IPS DF 6.9 (cell line): ENCODE measurements at regions not wholly inside any gene's neighbourhood (a gene's known extent, or its start where the extent isn't known, plus 50 kb on each side); places are given as distances from the start of the nearest gene placed in this dataset.

Experiments used
- DNase-seq: peaks from one replicate; pipeline ENCODE4 v3.0.0-alpha.2; 2013; ENCODE audit warnings: low read depth, low spot score
- H3K27ac ChIP-seq: one replicate; pipeline ENCODE4 v1.5.1; 2013; ENCODE audit warnings: low read length, control low read depth
- H3K27me3 ChIP-seq: 2 replicates; pipeline ENCODE4 v1.6.1; 2013; ENCODE audit warnings: mild to moderate bottlenecking, low read length; ENCODE audit not compliant: control insufficient read depth, insufficient read depth
- H3K36me3 ChIP-seq: 2 replicates; pipeline ENCODE4 v1.6.1; 2013; ENCODE audit warnings: low read length; ENCODE audit not compliant: control insufficient read depth, insufficient read depth
- H3K4me1 ChIP-seq: 2 replicates; pipeline ENCODE4 v1.6.1; 2013; ENCODE audit warnings: low read length; ENCODE audit not compliant: control insufficient read depth, insufficient read depth
- H3K4me3 ChIP-seq: 2 replicates; pipeline ENCODE4 v1.5.1; 2013; ENCODE audit warnings: mild to moderate bottlenecking, low read length
- H3K9me3 ChIP-seq: 2 replicates; pipeline ENCODE4 v1.6.1; 2013; ENCODE audit warnings: low read length, inconsistent platforms; ENCODE audit not compliant: control insufficient read depth, insufficient read depth
- WGBS: extraction: QIAGEN DNeasy Blood & Tissue Kit; methylation state at CpG from one replicate; pipeline ENCODE4 v1.1.7; 2013; ENCODE audit warnings: mixed read lengths, missing lambda C conversion rate; ENCODE audit not compliant: insufficient read length, insufficient coverage; 5-methylcytosine and 5-hydroxymethylcytosine counted together

DNA sequence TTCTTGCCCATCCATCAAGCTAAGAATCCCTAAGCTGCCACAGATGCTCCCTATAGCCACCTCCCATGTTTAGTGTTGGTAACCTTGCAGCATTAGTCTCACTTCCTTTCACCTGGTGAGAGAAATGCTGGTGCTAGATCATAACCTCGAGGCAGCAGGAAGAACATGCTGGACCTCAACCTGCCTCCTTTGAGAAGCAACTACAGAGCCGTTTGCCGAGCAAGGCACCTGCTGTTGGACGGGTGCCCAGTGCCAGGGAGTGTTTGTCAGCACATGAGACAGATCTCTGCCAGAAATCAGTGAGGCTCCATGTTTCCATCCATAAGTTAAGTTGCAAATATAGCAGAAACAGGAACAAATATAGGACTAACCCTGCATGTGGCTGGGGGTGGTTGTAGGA is 955.7 kb downstream of the TUSC7 start:
- no peaks in the 10 kb centered on the region for H3K36me3 ChIP-seq
- H3K27me3 ChIP-seq = no peaks in the 10 kb centered on the region
- H3K4me3 ChIP-seq = no peak overlapping the region
- no peak for DNase-seq
- no CpG with 5 or more reads among the region's 4 CpGs for WGBS
- H3K9me3 ChIP-seq = no peaks in the 10 kb centered on the region
- H3K4me1 ChIP-seq = no peaks in the 10 kb centered on the region
- no peak overlapping the region for H3K27ac ChIP-seq

GRCh38 chr3:117666325-117666724 is 956.7 kb downstream of the TUSC7 start:
- DNase-seq = no peak
- H3K4me1 ChIP-seq = no peaks in the 10 kb centered on the region
- H3K4me3 ChIP-seq = no peak overlapping the region
- no peaks in the 10 kb centered on the region for H3K9me3 ChIP-seq
- H3K27me3 ChIP-seq = no peaks in the 10 kb centered on the region
- no peak overlapping the region for H3K27ac ChIP-seq
- no CpG with 5 or more reads among the region's 3 CpGs for WGBS
- no peaks in the 10 kb centered on the region for H3K36me3 ChIP-seq

DNA sequence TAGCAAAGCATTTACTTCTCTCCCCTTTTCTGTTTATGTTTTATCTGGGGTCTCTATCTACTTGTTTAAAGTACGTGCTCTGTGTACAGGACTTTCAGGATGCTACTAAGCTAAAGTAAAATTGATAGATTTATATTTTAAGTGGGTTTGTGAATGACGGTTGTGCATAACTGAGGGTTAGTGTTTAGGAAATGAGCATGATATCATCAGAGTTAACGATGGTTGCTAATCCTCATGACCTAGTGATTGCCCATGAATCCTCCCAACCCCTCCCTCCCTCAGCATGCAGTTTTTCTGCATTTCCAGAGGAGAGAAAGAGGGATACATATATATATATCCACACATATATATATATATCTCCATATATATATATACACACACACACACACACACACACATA is 957.2 kb downstream of the TUSC7 start:
- Histone ChIP-seq H3K4me3 (no peak overlapping the region), H3K4me1 (no peaks in the 10 kb centered on the region), H3K27ac (no peak overlapping the region), H3K36me3 (no peaks in the 10 kb centered on the region), H3K27me3 (no peaks in the 10 kb centered on the region), H3K9me3 (no peaks in the 10 kb centered on the region)
- WGBS = 100% methylated on average over 1 of the region's 3 CpGs
- DNase-seq = no peak

GRCh38 chr3:117669774-117670173 is 960.2 kb downstream of the TUSC7 start:
- WGBS = no CpG with 5 or more reads among the region's 4 CpGs
- Histone ChIP-seq H3K27ac (no peak overlapping the region), H3K36me3 (no peaks in the 10 kb centered on the region), H3K9me3 (no peaks in the 10 kb centered on the region), H3K4me3 (no peak overlapping the region), H3K27me3 (no peaks in the 10 kb centered on the region), H3K4me1 (no peaks in the 10 kb centered on the region)
- no peak for DNase-seq

- H3K27ac ChIP-seq = no peak overlapping the region
- no peak overlapping the region for H3K4me3 ChIP-seq
- no CpG with 5 or more reads among the region's 4 CpGs for WGBS
- DNase-seq = no peak
- H3K27me3 ChIP-seq = no peaks in the 10 kb centered on the region
- no peaks in the 10 kb centered on the region for H3K9me3 ChIP-seq
- H3K36me3 ChIP-seq = no peaks in the 10 kb centered on the region
- no peaks in the 10 kb centered on the region for H3K4me1 ChIP-seq
These were observed 962.2 kb downstream of the TUSC7 start for GRCh38 chr3:117671722-117672318.

- DNase-seq = no peak
- Histone ChIP-seq H3K36me3 (no peaks in the 10 kb centered on the region), H3K27ac (no peak overlapping the region), H3K4me3 (no peak overlapping the region), H3K27me3 (no peaks in the 10 kb centered on the region), H3K9me3 (no peaks in the 10 kb centered on the region), H3K4me1 (no peaks in the 10 kb centered on the region)
- WGBS = no CpG with 5 or more reads among the region's 4 CpGs
These were observed 964.7 kb downstream of the TUSC7 start for GRCh38 chr3:117674321-117674720.

GRCh38 chr3:117681619-117682018 is 972.0 kb downstream of the TUSC7 start:
- H3K27ac ChIP-seq = no peak overlapping the region
- H3K36me3 ChIP-seq = no peaks in the 10 kb centered on the region
- H3K27me3 ChIP-seq = no peaks in the 10 kb centered on the region

GRCh38 chr3:117687096-117687495 is 977.5 kb downstream of the TUSC7 start:
- no peaks in the 10 kb centered on the region for H3K4me1 ChIP-seq
- 100% methylated on average over 1 of the region's 2 CpGs for WGBS
- H3K9me3 ChIP-seq = no peaks in the 10 kb centered on the region
- no peaks in the 10 kb centered on the region for H3K27me3 ChIP-seq
- H3K27ac ChIP-seq = no peak overlapping the region
- no peaks in the 10 kb centered on the region for H3K36me3 ChIP-seq
- H3K4me3 ChIP-seq = no peak overlapping the region
- no peak for DNase-seq

More at GRCh38 chr3:117681619-117682018, 972.0 kb downstream of the TUSC7 start:
- Histone ChIP-seq H3K4me1 (no peaks in the 10 kb centered on the region), H3K4me3 (no peak overlapping the region), H3K9me3 (no peaks in the 10 kb centered on the region)
- no CpG with 5 or more reads among the region's 2 CpGs for WGBS
- DNase-seq = no peak

GRCh38 chr3:117688583-117688982 is 979.0 kb downstream of the TUSC7 start:
- no peaks in the 10 kb centered on the region for H3K4me1 ChIP-seq

DNA sequence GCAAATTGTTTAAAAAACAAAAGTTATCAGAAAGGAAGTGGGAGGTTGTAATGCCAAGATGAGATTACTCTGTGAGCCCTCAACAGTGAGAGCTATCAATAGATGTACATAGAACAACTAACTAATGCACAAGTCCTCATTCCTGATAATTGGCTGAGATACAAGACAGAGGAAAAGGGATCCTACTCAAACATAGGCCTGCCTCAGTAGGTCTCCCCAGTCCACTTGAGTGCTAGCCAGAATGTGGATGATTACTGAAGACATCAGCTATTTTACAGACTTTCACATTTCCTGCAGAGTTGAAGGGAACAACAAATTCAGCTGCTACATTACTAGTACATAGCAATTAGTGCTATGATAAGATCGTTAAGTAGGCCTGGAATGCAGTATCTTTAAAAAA is 981.9 kb downstream of the TUSC7 start:
- no peaks in the 10 kb centered on the region for H3K4me1 ChIP-seq
- no peaks in the 10 kb centered on the region for H3K27me3 ChIP-seq
- H3K4me3 ChIP-seq = no peak overlapping the region
- no peak for DNase-seq
- no peak overlapping the region for H3K27ac ChIP-seq
- H3K36me3 ChIP-seq = no peaks in the 10 kb centered on the region
- no peaks in the 10 kb centered on the region for H3K9me3 ChIP-seq
- no CpG with 5 or more reads among the region's 1 CpG for WGBS

More at GRCh38 chr3:117688583-117688982, 979.0 kb downstream of the TUSC7 start:
- Histone ChIP-seq H3K27me3 (no peaks in the 10 kb centered on the region), H3K9me3 (no peaks in the 10 kb centered on the region), H3K36me3 (no peaks in the 10 kb centered on the region), H3K4me3 (no peak overlapping the region), H3K27ac (no peak overlapping the region)
- peak; percentile 4 for DNase-seq
- no CpG with 5 or more reads among the region's 3 CpGs for WGBS

- Histone ChIP-seq H3K36me3 (no peaks in the 10 kb centered on the region), H3K27ac (no peak overlapping the region), H3K4me1 (no peaks in the 10 kb centered on the region), H3K27me3 (no peaks in the 10 kb centered on the region), H3K4me3 (no peak overlapping the region), H3K9me3 (no peaks in the 10 kb centered on the region)
- no peak for DNase-seq
- WGBS = no CpG with 5 or more reads among the region's 5 CpGs
These were observed 982.9 kb downstream of the TUSC7 start for GRCh38 chr3:117692416-117692995.
